Prostate gland (tissue), 2 donors: ENCODE measurements at regions not wholly inside any gene's neighbourhood (a gene's known extent, or its start where the extent isn't known, plus 50 kb on each side); places are given as distances from the start of the nearest gene placed in this dataset.

ENCODE experiments used
- CTCF ChIP-seq, 4 experiments: fragments of 200-600 bp in 2 of 4; fragments of 450-650 bp in 2 of 4; sonication (generic) in 2 of 4; IDR thresholded peaks; 1 replicate in 3 of 4; 2 replicates in 1 of 4; pipeline ENCODE4 v1.5.1; 2016 to 2019; ENCODE audit warnings: antibody characterized with exemption in 4 of 4, mild to moderate bottlenecking in 2 of 4, moderate library complexity in 2 of 4
- POLR2A ChIP-seq: fragments of 450-650 bp; IDR thresholded peaks from one replicate; pipeline ENCODE4 v1.6.1; 2016; ENCODE audit warnings: antibody characterized with exemption, mild to moderate bottlenecking

- TF ChIP-seq CTCF (IDR thresholded peaks at IDR 0.05) (no peak), POLR2A (no peak)
Observed at GRCh38 chr9:7287986-7288385, 511.6 kb downstream of the DMAC1 start.
